ENCODE measurements at regions not wholly inside any gene's neighbourhood (a gene's known extent, or its start where the extent isn't known, plus 50 kb on each side); places are given as distances from the start of the nearest gene placed in this dataset.

DNA sequence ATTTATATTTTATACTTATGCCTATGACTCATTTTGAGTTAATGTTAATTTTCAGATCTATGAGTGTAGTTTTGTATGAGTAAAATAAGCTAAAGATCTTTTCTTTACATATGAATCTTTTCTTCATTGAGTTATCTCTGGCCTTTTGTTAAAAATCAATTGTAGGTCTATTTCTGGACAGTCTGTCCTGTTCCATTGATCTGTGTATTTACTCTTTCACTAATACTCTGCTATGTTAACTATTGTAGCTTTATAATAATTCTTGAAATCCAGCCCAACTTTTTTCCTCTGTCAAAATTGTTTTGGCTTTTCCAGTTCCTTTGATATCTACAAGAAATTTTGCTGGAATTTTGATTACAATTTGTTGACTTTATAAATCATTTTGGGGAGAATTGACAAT, 177.0 kb downstream of the RBM46 start:
- TF ChIP-seq, protein P1, sequence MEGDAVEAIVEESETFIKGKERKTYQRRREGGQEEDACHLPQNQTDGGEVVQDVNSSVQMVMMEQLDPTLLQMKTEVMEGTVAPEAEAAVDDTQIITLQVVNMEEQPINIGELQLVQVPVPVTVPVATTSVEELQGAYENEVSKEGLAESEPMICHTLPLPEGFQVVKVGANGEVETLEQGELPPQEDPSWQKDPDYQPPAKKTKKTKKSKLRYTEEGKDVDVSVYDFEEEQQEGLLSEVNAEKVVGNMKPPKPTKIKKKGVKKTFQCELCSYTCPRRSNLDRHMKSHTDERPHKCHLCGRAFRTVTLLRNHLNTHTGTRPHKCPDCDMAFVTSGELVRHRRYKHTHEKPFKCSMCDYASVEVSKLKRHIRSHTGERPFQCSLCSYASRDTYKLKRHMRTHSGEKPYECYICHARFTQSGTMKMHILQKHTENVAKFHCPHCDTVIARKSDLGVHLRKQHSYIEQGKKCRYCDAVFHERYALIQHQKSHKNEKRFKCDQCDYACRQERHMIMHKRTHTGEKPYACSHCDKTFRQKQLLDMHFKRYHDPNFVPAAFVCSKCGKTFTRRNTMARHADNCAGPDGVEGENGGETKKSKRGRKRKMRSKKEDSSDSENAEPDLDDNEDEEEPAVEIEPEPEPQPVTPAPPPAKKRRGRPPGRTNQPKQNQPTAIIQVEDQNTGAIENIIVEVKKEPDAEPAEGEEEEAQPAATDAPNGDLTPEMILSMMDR (IDR thresholded peaks at IDR 0.05; ENCODE audit: low read length, missing control alignments): no peak
- no peak for DNase-seq (ENCODE audit: low read depth)

DNA sequence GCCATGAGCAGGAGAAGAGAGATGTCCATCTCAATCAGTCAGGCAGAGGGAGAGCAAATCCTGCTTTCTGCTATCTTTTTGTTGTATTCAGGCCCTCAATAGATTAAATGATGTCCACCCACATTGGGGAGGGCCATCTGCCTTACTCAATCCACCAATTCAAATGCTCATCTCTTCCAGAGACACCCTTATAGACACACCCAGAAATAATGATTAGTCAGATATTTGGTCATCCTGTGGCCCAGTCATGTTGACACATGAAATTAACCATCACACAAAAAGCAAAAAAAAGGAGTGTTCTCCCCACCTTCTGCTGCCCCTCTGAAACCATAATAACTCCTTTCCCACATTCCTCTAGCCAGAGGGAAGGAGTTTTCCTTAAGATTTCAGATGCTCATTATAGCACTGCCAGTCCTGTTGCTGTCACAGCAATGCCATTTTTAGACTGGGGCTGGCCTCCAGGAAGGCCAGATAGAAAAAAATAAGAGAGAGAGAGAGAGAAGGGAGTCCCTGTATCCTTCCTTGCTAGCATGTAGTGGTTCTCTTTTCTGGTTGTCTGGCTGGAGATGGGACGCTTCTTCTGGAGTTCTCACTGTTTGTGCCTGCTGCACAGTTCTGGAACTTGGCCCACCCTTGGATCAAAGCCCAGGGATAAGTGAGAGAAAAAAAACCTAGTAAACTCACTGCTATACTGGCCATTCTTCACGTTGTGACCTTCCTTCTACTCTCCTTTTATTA, 177.7 kb downstream of the RBM46 start:
- H3K4me3 ChIP-seq (replicated peaks; ENCODE audit: low read depth, low read length): no peak overlapping the region
- DNase-seq (ENCODE audit: low read depth): peak; percentile 46
- TF ChIP-seq, protein P1 (IDR thresholded peaks at IDR 0.05; ENCODE audit: low read length, missing control alignments): no peak

More for the DNA sequence above, 177.0 kb downstream of the RBM46 start:
- no peak overlapping the region for H3K4me3 ChIP-seq (replicated peaks; ENCODE audit: low read depth, low read length)

DNA sequence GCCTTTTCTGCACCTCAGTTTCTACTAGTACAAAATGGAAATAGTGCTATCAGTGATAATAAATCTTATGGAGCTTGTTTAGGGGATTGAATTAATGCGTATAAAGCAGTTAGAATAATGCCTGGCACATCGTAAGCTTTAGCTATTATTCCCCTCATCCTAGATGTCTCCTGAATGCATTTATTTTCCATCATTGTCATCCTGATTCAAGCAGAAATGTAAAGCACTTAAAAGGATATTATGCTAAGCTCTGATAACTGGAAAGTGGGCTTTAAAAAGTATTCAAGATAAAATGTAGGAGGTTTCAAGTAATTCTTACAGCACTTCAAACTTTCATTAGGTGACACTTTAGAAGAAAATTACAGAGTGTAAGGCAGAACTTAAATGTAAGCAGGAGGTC, 178.7 kb downstream of the RBM46 start:
- DNase-seq (ENCODE audit: low read depth): no peak
- no peak overlapping the region for H3K4me3 ChIP-seq (replicated peaks; ENCODE audit: low read depth, low read length)
- TF ChIP-seq, protein P1 (IDR thresholded peaks at IDR 0.05; ENCODE audit: low read length, missing control alignments): no peak

DNA sequence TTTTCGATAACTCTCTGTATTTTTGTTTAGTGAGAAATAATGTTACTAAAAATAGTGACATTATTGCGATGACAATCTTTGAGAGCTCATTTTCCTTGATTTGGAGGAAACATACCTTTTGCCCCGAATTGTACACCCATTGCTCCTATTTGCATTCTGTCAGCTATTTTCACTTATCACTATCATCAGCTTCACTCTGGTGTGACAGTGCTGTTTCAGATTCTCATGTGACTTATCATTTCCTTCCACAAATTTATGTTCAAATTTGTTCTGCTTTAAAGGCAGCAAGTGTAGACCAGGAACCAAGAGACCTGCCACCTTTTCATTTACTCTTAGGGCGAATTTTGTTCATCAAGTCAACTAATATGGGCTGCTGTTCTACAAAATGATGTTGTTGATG, 179.4 kb downstream of the RBM46 start:
- H3K4me3 ChIP-seq (replicated peaks; ENCODE audit: low read depth, low read length): no peak overlapping the region
- TF ChIP-seq, protein P1 (IDR thresholded peaks at IDR 0.05; ENCODE audit: low read length, missing control alignments): no peak
- DNase-seq (ENCODE audit: low read depth): no peak

DNA sequence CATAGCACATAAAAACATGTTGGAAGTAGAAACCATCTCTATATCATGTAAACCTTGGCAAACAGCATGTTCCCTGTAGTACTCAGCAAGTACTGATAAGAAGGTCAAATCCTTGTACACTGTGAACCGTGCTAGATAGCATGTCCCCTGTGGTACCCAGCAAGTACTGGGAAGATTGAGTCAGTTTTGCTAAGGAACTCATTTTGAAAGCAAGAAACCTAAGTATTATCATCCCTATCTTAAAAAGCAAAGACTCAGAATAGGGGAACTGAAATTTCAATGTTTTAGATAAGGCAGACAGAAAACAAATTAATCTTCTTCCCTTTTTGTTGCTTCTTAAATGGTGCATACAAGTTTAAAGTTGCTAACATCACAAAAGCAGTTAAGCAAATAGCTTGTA, 180.2 kb downstream of the RBM46 start:
- no peak for DNase-seq (ENCODE audit: low read depth)
- H3K4me3 ChIP-seq (replicated peaks; ENCODE audit: low read depth, low read length): no peak overlapping the region
- TF ChIP-seq, protein P1 (IDR thresholded peaks at IDR 0.05; ENCODE audit: low read length, missing control alignments): no peak

DNA sequence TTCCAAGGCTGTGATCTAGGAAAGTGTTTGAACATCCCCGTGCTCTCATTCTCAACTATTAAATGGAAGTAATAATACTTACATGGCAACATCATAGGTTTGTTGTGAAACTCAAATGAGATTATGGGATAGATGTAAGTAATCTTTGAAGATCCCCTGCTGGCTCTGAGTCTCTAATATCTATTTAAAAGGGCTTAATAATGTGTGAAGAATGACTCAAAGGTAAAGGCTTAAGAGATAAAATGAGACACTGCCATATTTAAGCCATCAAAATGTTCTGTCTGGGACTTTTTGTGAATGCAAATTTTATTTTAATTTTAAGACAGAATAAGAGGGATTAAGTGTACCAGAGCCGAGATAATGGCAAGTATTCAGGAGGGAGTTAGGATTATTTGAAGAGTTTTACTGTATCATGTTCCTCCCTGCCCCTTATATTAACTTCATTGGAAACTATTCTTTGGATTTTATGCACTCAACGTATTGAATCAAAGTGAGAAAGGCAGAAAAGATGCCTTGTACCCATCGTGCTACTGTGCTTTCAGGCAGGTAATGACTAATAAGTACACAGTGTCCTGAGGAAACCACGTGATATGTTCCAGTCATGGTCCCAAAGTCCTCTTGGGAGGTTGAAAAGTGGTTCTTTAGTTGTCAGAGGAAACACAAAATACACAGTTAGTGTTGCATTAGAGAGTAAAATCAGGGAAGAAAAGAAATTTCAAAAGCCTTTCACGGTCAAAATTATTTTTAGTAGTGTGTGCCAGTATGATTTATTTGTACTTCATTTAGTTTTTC, 192.4 kb downstream of the RBM46 start:
- no peak for DNase-seq (ENCODE audit: low read depth)
- TF ChIP-seq, protein P1 (IDR thresholded peaks at IDR 0.05; ENCODE audit: low read length, missing control alignments): no peak
- H3K4me3 ChIP-seq (replicated peaks; ENCODE audit: low read depth, low read length): no peak overlapping the region
